GM12878 (cell line): ENCODE measurements at regions not wholly inside any gene's neighbourhood (a gene's known extent, or its start where the extent isn't known, plus 50 kb on each side); places are given as distances from the start of the nearest gene placed in this dataset.

Source experiments
- ATAC-seq: fragments of 200-7000 bp; cut with Tn5 transposase; 3 replicates; pipeline ENCODE4 v1.9.1; 2020; ENCODE audit warnings: mild to moderate bottlenecking, moderate library complexity
- BruUV-seq: library from RNA; stranded (reverse); fragments of 400-500 nt; replicated peaks from 2 replicates; lab custom pipeline; 2021; lab: Mats Ljungman, UMichigan
- CTCF ChIA-PET: fragments of 300-600 bp; sonication (Branson Sonifier 250); formaldehyde crosslinking; extraction: SDS; loops from one replicate; lab custom pipeline; 2021; ENCODE audit warnings: inconsistent platforms; lab: Yijun Ruan, JAX
- POLR2A ChIA-PET: fragments of 350-600 bp; formaldehyde crosslinking; extraction: SDS; loops from one replicate; lab custom pipeline; 2021; ENCODE audit warnings: inconsistent platforms; lab: Charles Lee
- RAD21 ChIA-PET: fragments of 300-600 bp; sonication (Branson Sonifier 250); formaldehyde crosslinking; loops from one replicate; lab custom pipeline; 2023; ENCODE audit warnings: antibody characterized with exemption; ENCODE audit not compliant: unreplicated experiment; lab: Charles Lee
- SMC1A ChIA-PET: fragments of 300-600 bp; sonication (Branson Sonifier 250); formaldehyde crosslinking; loops from one replicate; lab custom pipeline; 2023; ENCODE audit not compliant: unreplicated experiment, uncharacterized antibody; lab: Charles Lee
- DNase-seq: peaks from one replicate; pipeline ENCODE4 v3.0.0-alpha.2; 2011; ENCODE audit warnings: low read depth, low spot score
- FAIRE-seq: peaks from 3 replicates; lab custom pipeline; 2011; peaks lifted over from hg19 to GRCh38; lab: Jason Lieb, UNC
- H2AFZ ChIP-seq: 2 replicates; pipeline ENCODE4 v1.6.0; 2011; ENCODE audit warnings: low read depth, low read length, control low read depth; ENCODE audit not compliant: control insufficient read depth
- H3K27ac ChIP-seq: 2 replicates; pipeline ENCODE4 v1.5.1; 2011; ENCODE audit warnings: control low read depth; ENCODE audit not compliant: control insufficient read depth, insufficient read depth
- H3K27me3 ChIP-seq, 2 experiments: replicated peaks in 1 of 2; 2 replicates each; pipeline versions ENCODE4 v1.6.0 to v1.6.1; 2011; ENCODE audit warnings: low read length in 1 of 2; ENCODE audit not compliant: control insufficient read depth in 2 of 2, insufficient read depth in 2 of 2
- H3K36me3 ChIP-seq, 2 experiments: 2 replicates each; pipeline ENCODE4 v1.5.1; 2011; ENCODE audit warnings: low read length in 1 of 2; ENCODE audit not compliant: control insufficient read depth in 2 of 2, insufficient read depth in 2 of 2
- H3K4me1 ChIP-seq: 2 replicates; pipeline ENCODE4 v1.6.1; 2011; ENCODE audit warnings: mild to moderate bottlenecking, low read length, moderate library complexity, mixed read lengths; ENCODE audit not compliant: control insufficient read depth, insufficient read depth
- H3K4me2 ChIP-seq: 2 replicates; pipeline ENCODE4 v1.6.0; 2011; ENCODE audit warnings: control low read depth; ENCODE audit not compliant: control insufficient read depth, insufficient read depth
- H3K4me3 ChIP-seq: fragments of 200-600 bp; sonication (generic); 2 replicates; pipeline ENCODE4 v1.5.1; 2016
- H3K79me2 ChIP-seq: 2 replicates; pipeline ENCODE4 v1.6.0; 2011; ENCODE audit warnings: low read length; ENCODE audit not compliant: control insufficient read depth, insufficient read depth
- H3K9ac ChIP-seq: 2 replicates; pipeline ENCODE4 v1.8.0; 2011; ENCODE audit warnings: low read length, control low read depth, mixed read lengths; ENCODE audit not compliant: control insufficient read depth, insufficient read depth
- H3K9me3 ChIP-seq: replicated peaks from 3 replicates; pipeline ENCODE4 v1.5.1; 2011; ENCODE audit warnings: mild to moderate bottlenecking, low read length; ENCODE audit not compliant: control insufficient read depth, insufficient read depth
- H4K20me1 ChIP-seq: 2 replicates; pipeline ENCODE4 v1.6.0; 2011; ENCODE audit not compliant: control insufficient read depth, insufficient read depth
- BRCA1 ChIP-seq: IDR thresholded peaks from 2 replicates; pipeline ENCODE4 v1.6.1; 2011; ENCODE audit warnings: low read depth, low read length, improper control_type of control experiment
- CBX3 ChIP-seq: fragments of 200-600 bp; sonication (generic); IDR thresholded peaks from 2 replicates; pipeline ENCODE4 v1.6.1; 2016; ENCODE audit warnings: low read depth, borderline replicate concordance
- CEBPZ ChIP-seq: fragments of 150-350 bp; IDR thresholded peaks from 2 replicates; pipeline ENCODE4 v1.6.1; 2016; ENCODE audit warnings: low read depth, low read length
- FOXM1 ChIP-seq: IDR thresholded peaks from 2 replicates; pipeline ENCODE4 v1.6.1; 2012; ENCODE audit warnings: low read depth, mild to moderate bottlenecking, inconsistent platforms, low read length, moderate library complexity
- HDAC6 ChIP-seq: fragments of 200-600 bp; sonication (generic); IDR thresholded peaks from one replicate; pipeline ENCODE4 v1.8.0; 2017; ENCODE audit warnings: antibody characterized with exemption; ENCODE audit not compliant: unreplicated experiment
- HDGF ChIP-seq: fragments of 450-650 bp; IDR thresholded peaks from 2 replicates; pipeline ENCODE4 v1.6.1; 2016; ENCODE audit warnings: antibody characterized with exemption
- SMAD5 ChIP-seq: IDR thresholded peaks from 2 replicates; pipeline ENCODE4 v1.6.1; 2016; ENCODE audit warnings: antibody characterized with exemption, low read depth
- SUPT20H ChIP-seq: IDR thresholded peaks from 2 replicates; pipeline ENCODE4 v1.6.1; 2011; ENCODE audit warnings: low read depth, mild to moderate bottlenecking, low read length, moderate library complexity, borderline replicate concordance; ENCODE audit not compliant: control insufficient read depth
- ZNF687 ChIP-seq: fragments of 450-650 bp; IDR thresholded peaks from 2 replicates; pipeline ENCODE4 v1.6.1; 2017; ENCODE audit warnings: mild to moderate bottlenecking, moderate library complexity
- WGBS: methylation state at CpG from one replicate; pipeline ENCODE4 v1.1.6; 2016; ENCODE audit warnings: low lambda C conversion rate; ENCODE audit not compliant: insufficient replicate concordance, insufficient coverage; ENCODE audit errors: missing lambda C conversion rate; 5-methylcytosine and 5-hydroxymethylcytosine counted together
- in situ Hi-C: fragments of 300-500 bp; cut with MboI; formaldehyde crosslinking; loops from 9 replicates; pipeline ENCODE4 v1.14.3; 2018; ENCODE audit warnings: mixed read lengths
- intact Hi-C: fragments of 100-400 bp; cut with micrococcal nuclease; formaldehyde crosslinking; loops from one replicate; pipeline ENCODE4 v1.14.2; 2022; ENCODE audit not compliant: unreplicated experiment

GRCh38 chr4:176566769-176567168, 226.0 kb downstream of the VEGFC start:
- in situ Hi-C loops: no loop called here

GRCh38 chr4:176568238-176568637, 224.5 kb downstream of the VEGFC start:
- CTCF ChIA-PET: no interaction called here
- WGBS: 17% methylated on average over 4 of the region's 4 CpGs
- H3K27me3 ChIP-seq: no peaks in the 10 kb centered on the region
- H3K9me3 ChIP-seq: no peaks in the 10 kb centered on the region
- in situ Hi-C loops: no loop called here
- H3K9ac ChIP-seq: no peak overlapping the region
- no peak overlapping the region for H2AFZ ChIP-seq
- H3K27ac ChIP-seq: no peak overlapping the region
- BruUV-seq: no TSS peak
- H3K36me3 ChIP-seq: no peaks in the 10 kb centered on the region
- no peak overlapping the region for H3K4me3 ChIP-seq
- no peaks in the 10 kb centered on the region for H4K20me1 ChIP-seq
- FAIRE-seq: no peak
- RAD21 ChIA-PET: no interaction called here
- no peak for DNase-seq
- H3K4me2 ChIP-seq: no peak overlapping the region
- H3K79me2 ChIP-seq: no peaks in the 10 kb centered on the region
- intact Hi-C loops: no loop called here
- POLR2A ChIA-PET: no interaction called here
- no peak for ATAC-seq
- H3K4me1 ChIP-seq: no peaks in the 10 kb centered on the region
- SMC1A ChIA-PET: no interaction called here
- TF ChIP-seq SMAD5: no peak
- TF ChIP-seq CBX3: no peak
- no peak for TF ChIP-seq FOXM1
- no peak for TF ChIP-seq CEBPZ
- no peak for TF ChIP-seq SUPT20H
- TF ChIP-seq BRCA1: no peak
- TF ChIP-seq ZNF687: no peak
- TF ChIP-seq HDGF: no peak

More at GRCh38 chr4:176566769-176567168, 226.0 kb downstream of the VEGFC start:
- ChIA-PET SMC1A (interaction anchor here (1.2 kb wide), 1 partner anchor 42 kb away, joined by 3 read pairs; no protein-coding TSS in a partner anchor), RAD21 (no interaction called here), POLR2A (no interaction called here), CTCF (no interaction called here)
- 30% methylated on average over 3 of the region's 3 CpGs for WGBS
- FAIRE-seq: no peak
- BruUV-seq: no TSS peak
- H4K20me1 ChIP-seq: no peaks in the 10 kb centered on the region
- no peaks in the 10 kb centered on the region for H3K27me3 ChIP-seq
- no peak overlapping the region for H3K9ac ChIP-seq
- no peak overlapping the region for H2AFZ ChIP-seq
- no peaks in the 10 kb centered on the region for H3K79me2 ChIP-seq
- no peak overlapping the region for H3K27ac ChIP-seq
- intact Hi-C loops: no loop called here
- H3K36me3 ChIP-seq: no peaks in the 10 kb centered on the region
- ATAC-seq: no peak
- TF ChIP-seq HDAC6: no peak
- no peak overlapping the region for H3K4me3 ChIP-seq
- no peak for DNase-seq
- H3K4me2 ChIP-seq: no peak overlapping the region
- no peaks in the 10 kb centered on the region for H3K4me1 ChIP-seq
- no peaks in the 10 kb centered on the region for H3K9me3 ChIP-seq
